ENCODE measurements at regions not wholly inside any gene's neighbourhood (a gene's known extent, or its start where the extent isn't known, plus 50 kb on each side); places are given as distances from the start of the nearest gene placed in this dataset.
"Not testable (repeated sequence)": the region's sequence is repeated elsewhere in the genome, so short reads cannot be mapped to it uniquely, and the experiment has no call there.

DNA sequence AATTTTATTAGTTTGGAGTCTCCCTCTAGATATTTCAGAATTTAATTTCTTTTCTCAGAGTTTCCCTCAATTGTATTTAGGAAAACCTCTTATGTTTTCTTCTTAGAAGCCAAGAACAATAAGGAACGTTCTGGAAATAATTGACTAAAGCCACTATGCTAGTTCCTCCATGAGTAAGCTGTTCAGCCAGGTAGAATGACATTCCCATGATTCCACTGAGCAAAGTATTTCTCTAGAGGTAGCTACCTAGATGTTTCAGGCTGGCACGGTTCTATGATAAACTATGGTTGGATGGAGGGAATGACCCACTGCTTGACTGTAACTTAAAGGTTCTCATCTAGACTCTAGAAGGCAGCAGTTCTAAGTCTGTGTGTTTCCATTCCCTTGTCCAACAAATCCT lies 62.4 kb downstream of the CLDN17 start:
- DNase-seq (ENCODE audit: low spot score), result no peak

DNA sequence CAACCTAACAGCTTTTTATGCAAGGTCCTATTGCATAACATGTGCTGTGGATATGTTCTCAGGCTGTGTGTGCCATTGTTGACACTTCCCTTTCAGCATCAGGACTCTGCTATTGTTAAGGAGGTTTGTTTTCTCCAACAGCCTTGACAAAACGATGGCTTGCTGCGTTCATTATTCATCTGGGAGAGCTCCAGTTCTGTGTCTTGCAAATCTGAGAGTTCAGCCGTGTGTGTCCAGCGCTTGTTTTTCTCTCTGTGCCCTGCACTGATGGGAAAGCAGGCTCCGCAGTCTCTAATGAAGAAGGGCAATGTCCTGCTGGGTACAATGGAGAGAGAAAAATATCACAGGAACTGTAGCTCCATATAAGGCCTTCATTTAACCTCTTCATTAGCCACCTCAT lies 63.7 kb downstream of the CLDN17 start:
- no peak for DNase-seq (ENCODE audit: low spot score)

DNA sequence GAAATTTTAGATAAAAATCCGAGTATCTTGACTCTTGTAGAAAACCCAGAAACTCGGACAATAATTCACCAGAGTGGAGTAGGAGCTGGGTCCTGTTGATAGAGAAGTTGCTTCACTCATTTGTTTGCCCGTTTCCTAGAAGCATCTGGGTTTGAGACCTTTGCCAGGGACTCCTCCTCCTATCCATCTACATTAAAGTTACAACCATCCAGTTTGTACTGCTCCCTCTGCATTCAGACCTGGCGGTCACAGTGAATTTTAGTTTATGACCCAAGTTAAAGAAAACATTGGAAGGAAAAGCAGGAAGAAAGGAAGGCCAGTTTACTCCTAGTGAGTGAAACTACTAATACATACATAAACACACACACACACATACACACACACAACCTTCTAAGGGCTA lies 64.6 kb downstream of the CLDN17 start:
- DNase-seq (ENCODE audit: low spot score), result no peak

DNA sequence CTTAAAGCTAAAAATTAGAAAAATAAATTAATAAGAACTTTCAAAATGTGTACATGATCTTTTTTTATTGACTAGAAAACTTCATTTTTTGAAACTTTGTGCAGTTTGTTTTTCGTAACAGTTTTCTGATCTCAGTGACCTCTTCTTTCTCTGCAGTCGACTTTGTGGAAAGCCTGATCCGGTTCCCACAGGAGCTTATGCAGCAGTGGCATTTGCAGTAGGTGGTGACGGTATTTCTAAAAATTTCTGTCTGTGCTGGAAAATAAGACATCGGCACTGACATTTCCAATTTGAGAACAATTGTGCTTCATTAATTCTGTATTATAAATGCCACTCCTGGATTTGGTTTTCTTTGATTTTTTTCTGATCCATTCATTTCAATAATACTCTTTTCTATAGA lies 68.8 kb downstream of the CLDN17 start:
- DNase-seq (ENCODE audit: low spot score), result peak; percentile 38

- no peak for DNase-seq (ENCODE audit: low spot score)
These were observed 83.2 kb downstream of the CLDN17 start for GRCh38 chr21:30083225-30083945.

- no peak for DNase-seq (ENCODE audit: low spot score)
These were observed 85.1 kb downstream of the CLDN17 start for GRCh38 chr21:30081506-30081905.

DNA sequence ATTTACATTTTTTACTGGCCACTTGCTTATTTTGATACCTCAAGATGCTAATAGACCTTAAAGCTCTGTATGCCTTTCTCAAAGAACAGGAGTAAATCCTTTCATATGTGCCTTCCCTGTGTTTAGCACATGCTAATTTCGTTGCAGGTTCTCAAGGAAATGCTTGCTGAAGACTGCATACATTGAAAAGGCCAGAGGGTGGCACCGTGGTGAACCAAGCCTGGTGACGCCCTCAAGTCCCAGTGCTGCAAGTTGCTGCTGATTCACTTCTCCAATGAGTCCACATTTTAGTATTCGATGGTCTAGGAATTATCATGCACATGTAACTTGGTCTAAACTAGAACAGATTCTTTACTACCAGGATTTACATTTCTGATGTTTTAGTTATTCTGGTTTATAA lies 94.1 kb downstream of the CLDN17 start:
- DNase-seq (ENCODE audit: low spot score), result no peak

DNA sequence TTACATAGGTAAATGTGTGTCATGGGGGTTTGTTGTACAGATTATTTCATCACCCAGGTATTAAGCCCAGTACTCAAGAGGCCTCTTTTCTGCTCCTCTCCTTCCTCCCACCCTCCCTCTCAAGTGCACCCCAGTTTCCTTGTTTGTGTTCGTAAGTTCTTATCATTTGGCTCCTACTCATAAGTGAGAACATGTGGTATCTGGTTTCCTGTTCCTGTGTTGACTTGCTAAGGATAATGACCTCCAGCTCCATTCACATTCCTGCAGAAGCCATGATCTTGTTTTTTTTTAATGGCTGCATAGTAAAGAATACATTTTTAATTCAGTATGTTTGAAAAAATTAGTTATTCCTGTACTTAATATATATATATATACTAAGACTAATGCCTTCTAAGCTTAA lies 107.7 kb downstream of the CLDN17 start:
- no peak for DNase-seq (ENCODE audit: low spot score)

DNA sequence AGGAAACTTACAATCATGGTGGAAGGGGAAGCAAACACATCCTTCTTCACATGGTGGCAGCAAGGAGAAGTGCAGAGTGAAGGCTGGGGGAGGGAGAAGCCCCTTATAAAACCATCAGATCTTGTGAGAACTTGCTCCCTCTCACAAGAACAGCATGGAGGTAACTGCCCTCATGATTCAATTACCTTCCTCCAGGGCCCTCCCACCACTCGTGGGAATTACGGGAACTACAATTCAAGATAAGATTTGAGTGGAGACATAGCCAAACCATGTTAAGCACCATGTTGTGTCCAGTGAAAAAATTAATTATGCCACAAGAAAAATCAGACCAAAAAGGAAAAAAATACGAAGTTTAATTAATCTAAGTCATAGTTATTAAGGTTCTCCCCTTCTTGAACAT lies 109.5 kb downstream of the CLDN17 start:
- DNase-seq (ENCODE audit: low spot score), result no peak

DNA sequence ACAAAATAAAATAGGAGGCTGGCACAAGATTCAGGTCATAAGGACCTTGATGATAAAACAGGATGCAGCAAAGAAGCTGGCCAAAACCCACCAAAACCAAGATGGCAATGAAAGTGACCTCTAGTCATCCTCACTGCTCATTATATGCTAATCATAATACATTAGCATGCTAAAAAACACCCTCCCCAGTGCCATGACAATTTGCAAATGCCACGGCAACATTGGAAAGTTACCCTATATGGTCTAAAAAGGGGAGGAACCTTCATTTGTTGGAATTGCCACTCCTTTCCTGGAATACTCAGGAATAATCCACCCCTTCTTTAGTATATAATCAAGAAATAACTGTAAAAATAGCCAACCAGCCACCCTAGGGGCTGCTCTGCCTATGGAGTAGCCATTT lies 108.8 kb upstream of the GRIK1 start:
- DNase-seq (ENCODE audit: low spot score), result no peak

GRCh38 chr21:30044447-30045064 lies 104.8 kb upstream of the GRIK1 start:
- peak; percentile 1 for DNase-seq (ENCODE audit: low spot score)

DNA sequence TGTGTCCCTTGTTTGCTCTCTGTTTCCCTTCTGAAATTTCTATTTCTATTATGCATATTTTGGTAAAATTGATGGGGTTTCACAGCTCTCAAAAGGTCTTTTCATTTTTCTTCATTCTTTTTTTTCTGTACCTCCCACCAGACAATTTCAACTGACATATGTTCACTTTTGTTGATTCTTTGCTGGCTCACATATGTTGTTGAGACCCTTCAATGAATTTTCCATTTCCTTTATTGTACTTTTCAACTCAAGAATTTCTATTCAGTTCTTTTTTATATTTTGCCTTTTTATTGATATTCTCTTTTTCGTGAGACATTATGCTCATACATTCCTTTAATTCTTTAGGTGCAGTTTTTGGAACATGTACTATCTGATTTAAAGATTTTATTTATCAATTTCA lies 102.6 kb upstream of the GRIK1 start:
- DNase-seq (ENCODE audit: low spot score), result no peak

GRCh38 chr21:30033441-30033840 lies 93.6 kb upstream of the GRIK1 start:
- no peak for DNase-seq (ENCODE audit: low spot score)

GRCh38 chr21:30030416-30030815 lies 90.6 kb upstream of the GRIK1 start:
- DNase-seq (ENCODE audit: low spot score), result no peak

DNA sequence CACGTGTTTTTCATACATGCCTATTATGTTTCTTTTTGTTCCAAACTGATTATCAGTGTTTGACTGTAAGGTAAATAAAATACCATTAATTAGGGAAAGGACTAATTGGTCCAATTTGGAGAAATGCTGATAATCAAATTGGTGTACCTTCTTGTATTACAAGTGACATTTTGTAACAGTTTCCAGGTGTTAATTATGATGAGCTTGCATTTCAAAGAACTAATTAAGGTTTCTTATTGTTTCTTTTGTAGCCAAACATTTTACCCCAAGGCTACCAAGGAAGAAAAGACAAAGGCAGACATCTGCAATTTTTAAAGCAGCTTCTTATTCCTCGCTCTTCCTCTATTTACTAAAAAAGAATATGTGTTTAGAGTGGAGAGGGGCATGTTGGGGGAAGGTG lies 88.7 kb upstream of the GRIK1 start:
- DNase-seq (ENCODE audit: low spot score), result no peak

DNA sequence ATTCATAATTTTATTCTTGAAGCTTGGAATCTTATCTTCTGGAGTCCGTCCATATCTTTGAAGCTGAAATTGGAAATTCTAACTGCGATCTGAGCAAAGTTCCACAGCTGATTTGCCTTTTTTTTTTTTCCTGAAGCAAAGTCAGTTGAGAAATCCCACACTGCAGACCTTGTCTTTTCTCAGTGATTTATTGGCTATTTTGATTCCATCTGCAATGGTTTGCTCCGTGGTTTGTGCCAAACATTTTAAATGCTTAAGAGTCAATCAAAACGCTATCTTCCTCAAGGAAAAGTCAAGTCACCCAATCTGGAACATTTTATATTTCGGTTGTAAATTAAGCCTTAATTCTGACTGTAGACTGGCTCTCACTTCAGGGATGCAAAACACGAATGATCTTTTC lies 88.2 kb upstream of the GRIK1 start:
- DNase-seq (ENCODE audit: low spot score), result no peak

DNA sequence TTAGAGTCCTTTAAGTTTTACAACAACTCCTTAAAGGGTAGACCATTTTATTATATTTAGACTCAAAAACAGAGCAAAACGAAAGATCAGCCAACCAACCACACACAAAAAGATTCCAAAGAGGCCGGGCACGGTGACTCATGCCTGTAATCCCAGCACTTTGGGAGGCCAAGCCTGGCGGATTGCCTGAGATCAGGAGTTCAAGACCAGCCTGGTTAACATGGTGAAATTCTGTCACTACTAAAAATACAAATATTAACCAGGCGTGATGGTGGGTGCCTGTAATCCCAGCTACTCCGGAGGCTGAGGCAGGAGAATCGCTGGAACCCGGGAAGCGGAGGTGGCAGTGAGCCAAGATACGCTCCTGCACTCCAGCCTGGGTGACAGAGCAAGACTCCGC lies 83.3 kb upstream of the GRIK1 start:
- DNase-seq (ENCODE audit: low spot score), result not testable (repeated sequence)

DNA sequence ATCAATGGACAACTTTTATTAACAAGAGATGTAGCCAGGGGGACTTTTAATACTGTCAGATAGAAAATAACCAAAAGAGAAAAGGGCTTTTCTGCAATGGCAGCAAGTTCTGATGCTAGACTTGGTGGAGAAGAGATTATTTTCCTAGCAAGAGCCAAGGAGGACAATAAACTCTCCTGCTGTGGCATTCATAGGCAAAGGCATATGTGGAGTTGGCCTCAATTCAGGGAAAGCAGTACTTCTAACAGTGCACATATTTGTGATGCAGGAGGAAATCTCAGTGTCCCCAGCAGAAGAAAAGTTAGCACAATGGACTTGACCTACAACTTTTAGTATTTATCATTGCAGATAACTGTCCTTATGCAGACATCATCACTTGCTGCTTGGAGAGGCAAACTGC lies 75.1 kb upstream of the GRIK1 start:
- no peak for DNase-seq (ENCODE audit: low spot score)

- no peak for DNase-seq (ENCODE audit: low spot score)
These were observed 51.8 kb upstream of the GRIK1 start for GRCh38 chr21:29991624-29992023.

DNA sequence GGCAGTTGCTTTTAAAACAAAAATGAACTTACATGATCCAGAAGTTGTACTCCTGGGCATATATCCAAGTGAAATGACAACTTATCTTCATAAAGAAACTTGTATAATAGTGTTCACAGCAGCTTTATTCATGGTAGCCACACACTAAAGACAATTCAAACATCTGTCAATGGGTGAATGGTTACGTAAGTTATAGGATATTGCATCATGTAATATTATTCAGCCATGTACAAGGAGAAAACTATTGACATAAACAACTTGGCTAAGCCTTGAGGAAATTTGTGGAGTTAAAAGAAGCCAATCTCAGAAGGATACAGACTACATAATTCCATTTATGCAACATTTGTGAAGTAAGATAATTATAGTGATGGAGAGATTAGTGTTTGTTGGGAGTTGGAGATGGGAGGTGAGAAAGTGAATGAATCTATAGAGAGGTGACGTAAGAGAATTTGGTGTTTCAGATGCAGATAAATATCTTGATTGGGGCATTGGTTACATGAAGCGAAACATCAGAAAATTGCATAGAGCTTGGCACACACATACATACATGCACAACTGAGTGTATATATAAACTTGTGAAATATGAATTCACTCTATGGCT lies 49.9 kb upstream of the GRIK1 start:
- no peak for DNase-seq (ENCODE audit: low spot score)
